Tibial nerve (tissue), 4 donors: ENCODE measurements at regions not wholly inside any gene's neighbourhood (a gene's known extent, or its start where the extent isn't known, plus 50 kb on each side); places are given as distances from the start of the nearest gene placed in this dataset.

ENCODE experiments used
- DNase-seq, 2 donors: peaks; one replicate each; pipeline ENCODE4 v3.0.0-alpha.2; 2019; ENCODE audit warnings: low spot score in 2 of 2
- H3K27ac ChIP-seq, 4 donors: fragments of 200-600 bp; sonication (generic) in 3 of 4; one replicate each; pipeline ENCODE4 v1.5.1; 2017 to 2019; ENCODE audit warnings: mild to moderate bottlenecking in 1 of 4
- H3K27me3 ChIP-seq, 2 donors: fragments of 200-600 bp; sonication (generic) in 1 of 2; one replicate each; pipeline versions ENCODE4 v1.5.1 to v1.6.0; 2017 to 2019
- H3K36me3 ChIP-seq, 3 donors: fragments of 200-600 bp; sonication (generic); one replicate each; pipeline ENCODE4 v1.5.1; 2018 to 2019
- H3K4me1 ChIP-seq, 4 donors: fragments of 200-600 bp; sonication (generic) in 3 of 4; one replicate each; pipeline ENCODE4 v1.5.1; 2017 to 2019
- H3K4me3 ChIP-seq, 4 donors: fragments of 200-600 bp; sonication (generic) in 3 of 4; one replicate each; pipeline ENCODE4 v1.5.1; 2017 to 2019; ENCODE audit warnings: mild to moderate bottlenecking in 1 of 4, moderate library complexity in 1 of 4
- H3K9me3 ChIP-seq, 4 donors: fragments of 200-600 bp; sonication (generic) in 3 of 4; one replicate each; pipeline ENCODE4 v1.5.1; 2017 to 2019
- EP300 ChIP-seq, 2 donors: sonication (generic); formaldehyde crosslinking; IDR thresholded peaks; one replicate each; pipeline ENCODE4 v1.6.1; 2017; ENCODE audit warnings: antibody characterized with exemption in 2 of 2, mild to moderate bottlenecking in 1 of 2
- POLR2A ChIP-seq, 2 donors: fragments of 450-650 bp; IDR thresholded peaks; one replicate each; pipeline ENCODE4 v1.6.1; 2017; ENCODE audit warnings: antibody characterized with exemption in 2 of 2, mild to moderate bottlenecking in 2 of 2, moderate library complexity in 2 of 2
- WGBS, 2 donors: methylation state at CpG; one replicate each; pipeline ENCODE4 v1.1.5; 2018; 5-methylcytosine and 5-hydroxymethylcytosine counted together
- TF ChIP-seq, protein P1 (sequence below), 5 experiments: fragments of 200-600 bp in 3 of 5; fragments of 450-650 bp in 2 of 5; sonication (generic) in 3 of 5; IDR thresholded peaks; one replicate each; pipeline ENCODE4 v1.5.1; 2016 to 2019; ENCODE audit warnings: antibody characterized with exemption in 5 of 5, mild to moderate bottlenecking in 3 of 5, moderate library complexity in 2 of 5

DNA sequence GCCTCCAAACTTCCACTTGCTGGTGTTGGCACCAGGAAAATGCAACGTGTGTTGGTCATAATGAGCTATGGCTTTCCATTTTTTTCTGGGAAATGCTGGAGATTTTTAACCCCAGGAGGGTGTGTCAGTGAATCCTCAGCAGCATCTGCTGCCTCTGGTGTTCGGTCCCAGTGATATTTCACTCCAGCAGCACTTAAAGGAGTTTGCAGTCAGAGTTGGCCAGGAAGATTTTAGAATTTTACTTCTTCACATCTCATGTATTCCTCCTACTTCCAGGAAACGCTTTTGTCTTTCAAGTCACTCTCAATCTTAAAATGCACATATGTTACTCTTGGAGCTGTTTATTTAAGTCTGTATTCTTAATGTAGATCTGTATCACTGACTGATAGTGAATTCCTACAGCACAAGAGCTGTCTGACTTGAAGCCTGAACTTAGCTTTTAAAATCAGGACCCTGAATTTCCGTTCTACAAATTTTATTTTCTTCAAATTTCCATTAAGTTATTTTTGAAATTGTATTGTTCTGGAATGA is 903.4 kb upstream of the SLC10A2 start:
- TF ChIP-seq POLR2A (IDR thresholded peaks at IDR 0.05) = no peak
- TF ChIP-seq EP300 (IDR thresholded peaks at IDR 0.05) = no peak
- TF ChIP-seq, protein P1, sequence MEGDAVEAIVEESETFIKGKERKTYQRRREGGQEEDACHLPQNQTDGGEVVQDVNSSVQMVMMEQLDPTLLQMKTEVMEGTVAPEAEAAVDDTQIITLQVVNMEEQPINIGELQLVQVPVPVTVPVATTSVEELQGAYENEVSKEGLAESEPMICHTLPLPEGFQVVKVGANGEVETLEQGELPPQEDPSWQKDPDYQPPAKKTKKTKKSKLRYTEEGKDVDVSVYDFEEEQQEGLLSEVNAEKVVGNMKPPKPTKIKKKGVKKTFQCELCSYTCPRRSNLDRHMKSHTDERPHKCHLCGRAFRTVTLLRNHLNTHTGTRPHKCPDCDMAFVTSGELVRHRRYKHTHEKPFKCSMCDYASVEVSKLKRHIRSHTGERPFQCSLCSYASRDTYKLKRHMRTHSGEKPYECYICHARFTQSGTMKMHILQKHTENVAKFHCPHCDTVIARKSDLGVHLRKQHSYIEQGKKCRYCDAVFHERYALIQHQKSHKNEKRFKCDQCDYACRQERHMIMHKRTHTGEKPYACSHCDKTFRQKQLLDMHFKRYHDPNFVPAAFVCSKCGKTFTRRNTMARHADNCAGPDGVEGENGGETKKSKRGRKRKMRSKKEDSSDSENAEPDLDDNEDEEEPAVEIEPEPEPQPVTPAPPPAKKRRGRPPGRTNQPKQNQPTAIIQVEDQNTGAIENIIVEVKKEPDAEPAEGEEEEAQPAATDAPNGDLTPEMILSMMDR (IDR thresholded peaks at IDR 0.05) = no peak
- no peak overlapping the region for H3K4me3 ChIP-seq
- H3K27ac ChIP-seq = no peak overlapping the region
- no peaks in the 10 kb centered on the region for H3K27me3 ChIP-seq
- no peaks in the 10 kb centered on the region for H3K36me3 ChIP-seq
- no peak for DNase-seq
- H3K9me3 ChIP-seq = no peaks in the 10 kb centered on the region
- 66 to 70% methylated on average over 4 of the region's 4 CpGs for WGBS, 2 donors
- H3K4me1 ChIP-seq = peaks cover 0 to 14% (median 6%) of the 10 kb centered on the region in 4 donors

DNA sequence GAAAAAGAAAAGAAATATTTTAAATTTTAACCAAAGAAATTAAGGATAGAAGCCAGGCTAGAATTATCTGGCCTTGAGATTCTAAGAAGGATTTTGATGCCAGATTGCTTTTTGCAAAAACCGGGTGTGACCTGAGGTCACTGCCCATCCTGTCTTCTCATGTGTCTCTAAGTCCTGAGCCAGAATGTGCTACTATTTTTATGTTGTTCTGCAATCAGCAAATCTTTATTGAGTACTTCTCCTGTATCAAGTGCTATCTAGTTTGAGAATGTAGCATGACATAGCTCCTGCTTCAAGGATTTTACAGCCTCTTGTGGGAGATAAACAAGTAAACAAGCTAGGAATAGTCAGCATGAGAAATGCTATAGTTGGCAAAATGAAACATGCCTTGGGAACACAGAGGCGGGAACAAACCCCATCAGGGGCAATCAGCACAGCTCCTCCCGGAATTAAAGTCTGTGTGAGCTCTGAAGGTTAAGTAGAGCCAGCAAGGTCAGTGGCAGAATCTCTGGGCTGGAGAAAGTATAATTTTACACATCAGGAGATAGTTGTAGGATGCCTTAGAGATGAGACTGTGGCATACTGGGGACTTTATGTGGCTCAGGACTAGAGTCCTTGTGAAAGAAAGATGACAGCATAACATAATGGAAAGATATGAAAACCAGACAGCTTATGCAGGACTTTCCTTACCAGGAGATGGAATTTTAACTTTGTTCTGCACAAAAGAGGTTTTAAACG is 899.5 kb upstream of the SLC10A2 start:
- H3K27me3 ChIP-seq = no peaks in the 10 kb centered on the region
- WGBS, 2 donors = 35 to 42% methylated on average over 4 of the region's 4 CpGs
- H3K36me3 ChIP-seq = no peaks in the 10 kb centered on the region
- TF ChIP-seq POLR2A (IDR thresholded peaks at IDR 0.05) = no peak
- TF ChIP-seq, protein P1 (IDR thresholded peaks at IDR 0.05) = no peak
- TF ChIP-seq EP300 (IDR thresholded peaks at IDR 0.05) = no peak
- DNase-seq = no peak
- no peak overlapping the region for H3K4me3 ChIP-seq
- no peak overlapping the region for H3K27ac ChIP-seq
- H3K9me3 ChIP-seq = no peaks in the 10 kb centered on the region
- H3K4me1 ChIP-seq = peaks cover 0 to 14% (median 6%) of the 10 kb centered on the region in 4 donors

DNA sequence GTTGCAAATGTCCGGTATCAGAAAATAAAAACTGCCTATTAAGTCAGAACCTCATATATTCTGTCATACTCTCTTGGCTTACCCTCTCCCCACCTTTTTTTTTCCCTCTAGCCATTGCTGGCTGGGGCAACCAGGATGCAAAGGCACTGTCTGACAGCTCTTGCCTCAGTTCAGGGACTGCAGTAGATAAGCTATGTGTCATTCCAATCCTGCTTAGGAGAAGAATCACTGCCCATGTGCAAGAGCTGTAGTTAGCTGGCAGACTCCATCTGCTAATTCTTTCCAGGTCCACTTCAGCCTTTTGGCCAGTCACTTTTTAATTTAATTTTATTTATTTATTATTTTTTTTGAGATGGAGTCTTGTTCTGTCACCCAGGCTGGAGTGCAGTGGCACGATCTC is 895.6 kb upstream of the SLC10A2 start:
- TF ChIP-seq POLR2A (IDR thresholded peaks at IDR 0.05) (no peak), EP300 (IDR thresholded peaks at IDR 0.05) (no peak)
- TF ChIP-seq, protein P1 (IDR thresholded peaks at IDR 0.05) = no peak
- WGBS, 2 donors = 92 to 93% methylated on average over 2 of the region's 2 CpGs
- no peaks in the 10 kb centered on the region for H3K36me3 ChIP-seq
- no peaks in the 10 kb centered on the region for H3K9me3 ChIP-seq
- H3K4me3 ChIP-seq = no peak overlapping the region
- no peak for DNase-seq
- H3K27me3 ChIP-seq = no peaks in the 10 kb centered on the region
- H3K4me1 ChIP-seq = peaks cover 0 to 14% (median 6%) of the 10 kb centered on the region in 4 donors
- H3K27ac ChIP-seq = no peak overlapping the region

DNA sequence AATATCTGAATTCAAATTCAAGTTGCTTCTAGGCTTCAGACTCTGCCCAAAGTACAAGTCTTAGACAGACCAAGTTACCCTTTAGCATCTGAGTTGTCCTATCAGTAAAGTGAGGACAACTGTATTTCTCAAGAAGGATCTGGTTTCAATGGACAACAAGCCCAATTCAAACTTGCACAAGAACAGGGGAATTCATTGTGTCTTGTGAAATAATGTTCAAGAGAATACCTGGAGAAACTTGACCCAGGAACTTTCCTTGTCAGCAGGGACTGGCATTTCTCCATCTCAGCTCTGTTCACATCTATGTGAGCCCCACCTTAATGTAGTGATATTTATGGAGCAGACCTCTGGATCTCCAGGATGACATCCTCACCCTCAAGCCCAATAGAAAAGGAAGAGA is 894.9 kb upstream of the SLC10A2 start:
- H3K9me3 ChIP-seq = no peaks in the 10 kb centered on the region
- TF ChIP-seq EP300 (IDR thresholded peaks at IDR 0.05) (no peak), POLR2A (IDR thresholded peaks at IDR 0.05) (no peak)
- TF ChIP-seq, protein P1 (IDR thresholded peaks at IDR 0.05) = no peak
- H3K4me1 ChIP-seq = peaks cover 0 to 12% (median 6%) of the 10 kb centered on the region in 4 donors
- DNase-seq = no peak
- no peaks in the 10 kb centered on the region for H3K36me3 ChIP-seq
- no peaks in the 10 kb centered on the region for H3K27me3 ChIP-seq
- no peak overlapping the region for H3K4me3 ChIP-seq
- H3K27ac ChIP-seq = no peak overlapping the region

DNA sequence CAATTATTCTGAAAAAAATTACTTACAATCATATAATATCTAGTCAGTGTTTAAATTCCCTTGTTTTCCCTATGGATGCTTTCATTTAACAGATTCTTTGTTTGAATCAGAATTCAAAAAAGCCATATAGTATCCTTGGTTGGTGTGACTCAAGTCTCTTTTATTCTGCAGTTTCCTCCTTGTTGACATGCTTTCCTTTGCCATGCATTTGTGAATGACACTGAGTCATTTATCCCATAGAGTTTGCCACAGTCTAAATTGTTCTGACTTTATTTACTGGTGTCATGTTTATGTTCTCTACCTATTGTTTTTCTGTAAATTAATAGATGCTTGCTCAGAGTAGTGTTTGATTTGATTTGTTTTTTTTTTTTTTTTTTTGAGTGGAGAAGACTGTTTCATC is 893.8 kb upstream of the SLC10A2 start:
- DNase-seq = no peak
- Histone ChIP-seq H3K36me3 (no peaks in the 10 kb centered on the region), H3K4me1 (peaks cover 0 to under 1% (median 0%) of the 10 kb centered on the region in 4 donors), H3K27me3 (no peaks in the 10 kb centered on the region), H3K27ac (no peak overlapping the region), H3K4me3 (no peak overlapping the region), H3K9me3 (no peaks in the 10 kb centered on the region)
- TF ChIP-seq EP300 (IDR thresholded peaks at IDR 0.05) = no peak
- TF ChIP-seq, protein P1 (IDR thresholded peaks at IDR 0.05) = no peak
- no peak for TF ChIP-seq POLR2A (IDR thresholded peaks at IDR 0.05)
